ENCODE measurements at regions not wholly inside any gene's neighbourhood (a gene's known extent, or its start where the extent isn't known, plus 50 kb on each side); places are given as distances from the start of the nearest gene placed in this dataset.
"Not testable (repeated sequence)": the region's sequence is repeated elsewhere in the genome, so short reads cannot be mapped to it uniquely, and the experiment has no call there.

DNA sequence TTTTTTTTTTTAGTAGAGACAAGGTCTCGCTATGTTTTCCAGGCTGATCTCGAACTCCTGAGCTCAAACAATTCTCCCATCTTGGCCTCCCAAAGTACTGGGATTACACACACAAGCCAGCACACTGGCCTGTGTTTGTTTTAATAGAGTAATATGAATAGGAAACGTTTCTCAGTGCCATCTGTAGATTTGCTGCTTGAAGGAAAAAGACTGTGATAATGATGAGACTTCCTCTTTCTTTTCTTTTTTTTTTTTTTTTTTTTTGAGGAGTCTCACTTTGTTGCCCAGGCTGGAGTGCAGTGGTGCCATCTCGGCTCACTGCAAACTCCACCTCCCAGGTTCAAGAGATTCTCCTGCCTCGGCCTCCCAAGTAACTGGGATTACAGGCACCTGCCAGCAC is 74.7 kb upstream of the ATL2 start:
- intact Hi-C loops (cut with micrococcal nuclease): not testable (repeated sequence)

DNA sequence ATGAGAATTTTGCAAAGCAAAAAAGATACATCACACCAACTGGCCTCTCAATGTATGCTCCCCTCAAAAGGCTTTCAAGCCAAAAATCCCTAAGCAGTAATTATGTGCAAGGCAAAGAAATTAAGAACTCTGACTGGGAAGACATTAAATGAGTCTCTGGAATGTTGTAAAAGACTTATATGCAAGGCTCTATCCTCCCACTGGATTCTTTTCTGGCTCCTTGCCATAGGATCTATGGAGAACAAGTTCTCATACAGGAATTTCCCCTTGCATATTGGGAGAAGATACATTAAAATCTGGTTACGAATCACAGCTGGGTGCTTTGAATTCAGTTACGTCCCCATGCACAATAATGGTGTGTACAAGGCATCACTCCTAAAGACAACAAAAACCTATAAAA is 73.4 kb upstream of the ATL2 start:
- intact Hi-C loops (cut with micrococcal nuclease): no loop called here

DNA sequence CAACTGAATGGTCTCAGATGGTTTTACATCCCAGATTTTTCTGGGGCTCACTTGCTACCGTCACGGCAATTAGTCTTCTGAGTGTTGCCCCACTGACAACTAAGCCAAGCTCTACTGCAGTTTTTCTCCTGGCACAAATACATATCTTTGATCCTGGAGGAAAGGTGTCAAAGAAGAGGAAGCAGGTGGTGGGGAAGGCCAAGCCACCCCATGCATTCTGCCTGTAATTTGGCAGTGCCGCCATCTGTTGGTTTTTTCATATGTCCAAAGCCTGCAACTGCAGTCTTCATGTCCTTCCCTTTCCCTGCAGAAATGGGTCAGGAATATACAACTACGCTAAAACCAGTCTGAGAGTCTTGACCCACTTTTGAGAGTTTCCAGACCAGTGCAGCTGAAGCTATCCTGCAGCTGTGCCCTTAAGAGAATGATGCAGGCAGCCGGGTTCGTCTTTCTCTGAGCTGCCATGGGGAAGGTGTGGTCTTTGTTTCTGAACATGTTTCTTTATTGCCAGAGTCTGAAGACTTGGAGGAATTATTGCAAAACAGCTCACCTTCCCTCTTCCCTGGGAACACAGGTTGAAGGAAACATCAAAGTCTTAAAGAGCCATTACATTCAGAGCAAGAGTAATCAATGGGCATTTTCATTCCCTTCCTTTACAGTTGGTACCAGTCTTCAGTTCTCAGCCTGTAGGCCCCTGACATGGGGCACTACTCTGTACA is 71.8 kb upstream of the ATL2 start:
- intact Hi-C loops (cut with micrococcal nuclease): no loop called here

DNA sequence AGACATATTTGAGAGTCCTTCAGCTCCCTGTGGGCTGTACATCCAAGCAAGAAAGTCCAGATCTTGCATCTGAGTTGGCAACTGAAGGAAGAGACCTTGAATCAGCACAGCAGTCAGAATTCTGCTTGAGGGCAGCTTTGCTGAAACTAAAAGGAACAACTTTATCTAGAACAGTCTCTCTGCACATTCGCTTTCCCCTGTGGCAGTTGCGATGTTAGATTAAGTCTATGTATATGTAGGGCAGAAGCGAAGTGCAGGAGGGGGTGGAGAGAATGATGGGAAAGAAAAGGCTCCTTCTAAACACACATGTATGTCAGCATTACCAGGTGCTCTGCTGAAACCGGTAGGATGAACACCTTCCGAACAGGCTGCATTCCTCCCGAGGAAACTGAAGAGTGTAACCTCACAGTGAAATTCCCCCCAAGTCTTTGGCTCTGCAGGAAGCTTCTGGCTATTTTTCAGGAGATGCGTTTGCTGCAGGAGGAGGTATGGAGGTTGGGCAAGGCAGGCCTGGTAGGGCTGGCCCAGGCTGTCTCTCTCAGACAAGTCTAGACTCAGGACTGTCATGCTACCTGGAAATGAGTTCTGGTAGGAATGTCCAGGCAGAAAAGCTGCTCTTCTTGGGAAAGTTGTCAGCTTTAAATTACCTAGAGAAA is 70.0 kb upstream of the ATL2 start:
- intact Hi-C loops (cut with micrococcal nuclease): no loop called here

DNA sequence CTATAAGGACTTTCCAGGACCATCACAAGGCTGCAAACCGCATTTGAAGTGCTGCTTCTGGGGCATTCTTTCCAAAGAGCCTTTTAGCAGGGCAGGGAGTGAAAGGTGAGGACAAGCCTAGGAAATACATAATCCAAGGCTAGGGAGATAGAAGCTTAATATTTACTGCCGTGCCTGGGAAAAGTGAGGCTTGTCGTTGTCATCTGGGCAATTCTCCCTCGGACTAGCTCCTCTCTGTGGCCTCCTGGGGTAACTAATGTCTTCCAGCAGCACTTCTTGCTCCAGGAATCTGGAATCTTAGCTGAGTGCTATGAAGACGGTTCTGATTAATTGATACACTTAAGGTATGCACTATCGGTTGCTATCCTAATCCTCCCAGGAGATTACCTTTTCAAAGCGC is 69.3 kb upstream of the ATL2 start:
- intact Hi-C loops (cut with micrococcal nuclease): no loop called here

DNA sequence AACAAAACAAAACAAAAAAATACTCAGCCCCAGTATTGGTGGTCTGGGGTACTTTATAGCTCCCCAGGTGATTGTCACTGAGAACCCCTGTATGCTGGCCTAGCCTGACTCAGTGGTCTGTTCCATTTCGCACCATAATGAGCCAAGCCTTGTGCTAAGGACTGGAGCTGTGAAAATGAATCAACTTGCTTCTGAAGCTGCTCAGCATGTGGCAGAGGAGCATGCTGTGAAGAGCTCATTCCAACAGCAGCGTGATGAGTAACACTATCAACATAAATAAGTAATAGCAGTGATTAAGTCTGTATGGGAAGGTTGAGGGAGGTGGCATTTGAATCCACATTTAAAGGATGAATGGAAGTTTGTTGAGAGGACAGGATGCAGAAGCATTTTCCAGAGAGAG is 67.2 kb upstream of the ATL2 start:
- intact Hi-C loops (cut with micrococcal nuclease): no loop called here

DNA sequence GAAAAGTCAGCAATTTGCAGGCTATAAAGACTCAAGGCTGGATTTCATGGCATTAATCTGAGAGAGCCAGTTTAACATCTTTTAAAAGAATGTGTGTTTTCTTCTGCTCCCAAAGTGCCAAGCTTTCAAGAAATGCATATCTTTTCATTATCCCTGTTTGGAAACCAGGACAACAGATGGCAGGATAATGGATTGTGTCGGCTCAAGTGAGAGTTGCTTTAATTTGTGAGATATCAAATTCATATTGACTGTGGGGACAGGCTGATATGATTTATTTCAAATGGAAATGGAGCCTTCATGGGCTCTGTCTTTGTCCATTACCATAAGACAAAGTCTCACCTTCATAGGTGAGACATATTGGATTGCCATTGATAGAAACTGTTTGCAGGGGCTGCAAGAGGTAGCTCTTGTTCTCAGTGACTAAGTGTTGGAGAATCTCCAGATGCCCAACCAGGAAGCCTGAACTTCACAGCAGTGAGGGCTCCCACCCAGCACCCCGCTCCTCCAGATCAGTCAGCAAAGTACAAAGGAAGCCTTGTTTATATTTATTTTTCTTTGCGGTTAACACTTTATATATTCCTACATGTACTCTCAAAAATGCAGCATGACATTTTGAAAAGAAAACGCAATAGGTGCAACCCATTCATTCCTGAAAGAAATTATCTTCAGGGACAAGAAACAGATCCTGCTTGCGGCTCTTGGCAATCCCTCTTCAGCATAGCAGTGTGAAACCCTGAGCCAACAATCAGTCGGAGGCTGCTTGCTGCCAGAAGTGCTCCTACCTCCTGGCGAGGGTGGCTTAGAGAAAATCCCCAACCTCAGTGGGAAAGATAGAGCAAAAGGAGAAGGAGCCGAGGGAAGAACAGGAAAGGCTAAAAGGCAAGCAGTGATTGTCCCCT is 65.8 kb upstream of the ATL2 start:
- intact Hi-C loops (cut with micrococcal nuclease): no loop called here

DNA sequence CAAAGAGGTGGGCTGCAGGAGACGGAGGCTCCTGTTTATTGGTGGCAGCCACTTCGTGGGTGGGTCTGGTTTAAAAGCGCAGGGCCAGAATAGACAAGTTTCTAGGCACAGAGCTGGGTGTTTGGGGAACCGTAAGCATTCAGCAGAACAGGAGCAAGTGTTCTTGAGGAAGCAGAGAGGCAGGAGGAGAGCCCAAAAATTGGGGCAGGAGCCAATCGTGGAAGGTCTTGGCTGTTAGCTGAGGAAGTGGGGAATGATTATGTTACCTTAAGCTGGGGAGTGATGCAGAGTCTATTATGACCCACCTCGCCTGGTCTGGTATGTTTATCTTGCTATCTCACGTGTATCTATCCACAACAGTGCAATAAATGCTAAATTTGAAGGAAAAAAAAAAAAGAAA is 64.3 kb upstream of the ATL2 start:
- intact Hi-C loops (cut with micrococcal nuclease): no loop called here

DNA sequence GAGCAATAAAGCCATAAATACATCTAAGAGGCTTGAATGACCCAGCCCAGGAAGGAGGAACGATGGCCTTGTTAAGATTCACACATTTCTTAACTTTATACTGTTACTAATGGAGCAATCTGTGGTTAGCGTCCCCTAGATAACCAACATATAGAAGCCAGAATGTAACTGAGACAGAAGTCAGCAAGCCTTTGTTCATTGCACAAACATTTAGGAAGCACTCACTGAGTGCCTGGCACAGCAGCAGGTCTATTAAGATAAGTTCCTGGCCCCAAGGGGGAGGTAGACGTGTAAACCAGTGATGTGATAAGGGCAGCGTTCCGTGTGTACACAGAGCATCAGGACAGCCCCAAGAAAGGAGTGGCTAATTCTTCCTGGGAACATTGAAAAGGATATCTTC is 63.6 kb upstream of the ATL2 start:
- intact Hi-C loops (cut with micrococcal nuclease): no loop called here

DNA sequence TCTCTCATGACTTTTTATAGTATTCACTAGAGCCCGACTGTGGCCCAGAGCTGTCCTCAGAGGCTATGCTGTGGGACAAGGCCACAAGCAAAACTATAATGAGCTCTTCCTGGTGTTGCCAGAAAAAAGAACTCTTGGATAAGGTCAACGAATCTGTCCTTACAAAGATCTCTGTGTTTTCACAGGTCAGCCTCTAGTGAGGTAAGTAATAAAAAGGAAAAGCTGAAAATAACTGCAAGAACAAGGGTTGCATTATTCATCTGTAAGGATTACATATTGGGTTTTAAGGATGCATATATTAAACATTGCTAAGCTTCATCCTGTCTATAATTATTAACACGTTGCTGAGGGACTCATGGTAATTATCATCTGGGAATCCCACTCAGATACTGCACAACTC is 62.8 kb upstream of the ATL2 start:
- intact Hi-C loops (cut with micrococcal nuclease): no loop called here

DNA sequence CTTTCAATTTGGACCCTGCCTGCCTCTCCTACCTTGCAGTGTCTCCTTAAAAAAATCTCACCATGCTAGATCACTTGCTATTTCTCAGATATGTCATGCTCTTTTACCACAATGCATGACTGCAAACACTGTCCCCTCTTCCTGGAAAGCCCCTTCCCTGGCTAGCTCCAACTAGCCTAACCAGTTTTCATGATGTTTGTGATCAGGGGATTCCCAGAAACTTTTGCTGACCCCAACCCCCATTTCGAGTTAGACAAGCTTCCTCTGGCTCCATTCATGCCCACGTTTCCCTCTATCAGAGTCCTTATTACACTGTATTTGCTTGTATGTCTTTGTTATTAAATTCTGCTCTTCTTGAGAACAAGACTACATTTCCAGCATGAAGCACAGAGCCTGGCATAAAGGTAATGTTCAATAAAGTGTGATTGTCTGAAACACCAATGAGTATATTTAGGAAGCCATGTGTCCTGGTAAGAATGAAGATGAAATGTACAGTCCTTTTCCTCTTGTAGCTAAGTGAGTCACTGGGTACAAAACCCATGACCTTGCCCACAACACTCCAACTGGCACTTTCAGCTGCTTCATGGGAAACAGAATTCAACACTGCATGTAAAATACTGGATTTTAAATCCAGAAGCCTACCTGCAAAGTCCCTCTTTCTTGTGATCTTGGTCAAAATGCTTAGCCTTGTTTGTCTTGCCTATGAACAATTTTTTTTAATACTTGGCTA is 62.0 kb upstream of the ATL2 start:
- intact Hi-C loops (cut with micrococcal nuclease): no loop called here

DNA sequence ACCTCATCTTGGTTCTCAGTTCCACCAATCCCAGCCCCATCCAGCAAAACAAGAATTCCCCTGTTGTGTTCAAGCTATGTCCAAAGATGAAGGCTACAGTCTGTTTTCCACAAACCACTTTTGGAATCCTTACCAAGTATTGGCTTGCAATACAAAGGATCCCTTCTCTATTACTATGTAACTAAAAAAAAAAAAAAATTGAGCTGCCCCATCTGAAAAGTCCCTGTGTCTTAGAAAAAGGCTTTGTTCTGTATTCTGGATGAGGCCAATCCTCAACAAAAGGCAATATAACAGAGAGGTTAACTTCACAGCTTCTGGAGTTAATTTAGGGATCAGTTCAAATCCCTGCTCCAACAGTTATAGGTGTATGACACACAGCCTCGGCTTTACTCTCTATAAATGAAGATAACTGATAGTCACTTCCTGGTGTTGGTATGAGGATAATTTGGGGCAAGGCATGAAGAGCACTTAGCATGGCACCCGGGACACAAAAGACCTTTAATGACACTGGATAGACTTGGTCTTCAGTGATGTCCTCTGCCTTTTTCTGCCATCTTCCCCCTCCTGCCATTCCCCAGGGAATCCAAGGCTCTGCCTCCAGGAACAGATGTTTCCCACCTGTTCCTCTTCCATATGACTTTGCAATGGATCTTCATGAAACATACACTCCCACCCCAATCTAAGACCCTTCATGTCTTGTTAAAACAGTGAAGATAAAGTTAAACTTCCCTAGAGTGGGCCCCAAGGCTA is 61.2 kb upstream of the ATL2 start:
- intact Hi-C loops (cut with micrococcal nuclease): no loop called here

DNA sequence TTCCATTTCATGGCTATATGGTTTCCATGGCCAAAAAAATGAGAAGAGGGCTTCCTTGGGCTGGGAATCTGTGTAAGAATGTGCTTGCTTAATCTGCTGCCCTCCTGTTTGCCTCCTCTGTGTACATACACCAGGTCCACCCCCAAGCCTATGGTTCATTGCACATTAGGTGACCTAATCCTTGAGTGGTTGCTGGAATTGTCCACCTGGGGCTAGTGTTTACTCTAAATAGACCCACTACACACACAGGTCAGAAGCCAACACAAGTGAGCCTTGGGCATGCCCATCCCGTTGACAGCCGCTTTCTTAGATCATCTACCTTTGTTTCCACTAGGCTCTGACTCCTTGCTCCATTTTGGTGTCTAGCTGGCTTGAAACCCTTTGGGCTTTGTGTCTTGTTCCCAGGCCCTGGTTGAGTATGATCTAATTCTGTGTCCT is 59.2 kb upstream of the ATL2 start:
- intact Hi-C loops (cut with micrococcal nuclease): no loop called here

DNA sequence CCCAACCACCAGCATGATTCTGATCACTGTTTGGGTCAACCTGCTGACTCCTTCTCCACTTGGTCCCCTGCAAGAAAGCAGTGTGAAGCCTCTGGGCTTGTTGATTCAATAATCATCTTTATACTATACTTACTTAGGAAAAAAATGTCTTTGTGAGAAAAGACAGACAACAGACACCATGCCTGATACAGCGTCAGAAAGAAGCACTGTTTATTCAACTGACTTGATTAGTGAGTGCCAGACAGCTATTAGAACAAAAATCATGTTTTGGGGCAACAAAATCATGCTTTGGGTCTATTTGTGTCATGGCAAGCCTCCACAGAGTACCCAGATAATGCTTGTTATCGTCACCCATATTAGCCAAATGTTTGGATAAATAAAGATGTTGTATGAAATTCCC is 58.7 kb upstream of the ATL2 start:
- intact Hi-C loops (cut with micrococcal nuclease): no loop called here

DNA sequence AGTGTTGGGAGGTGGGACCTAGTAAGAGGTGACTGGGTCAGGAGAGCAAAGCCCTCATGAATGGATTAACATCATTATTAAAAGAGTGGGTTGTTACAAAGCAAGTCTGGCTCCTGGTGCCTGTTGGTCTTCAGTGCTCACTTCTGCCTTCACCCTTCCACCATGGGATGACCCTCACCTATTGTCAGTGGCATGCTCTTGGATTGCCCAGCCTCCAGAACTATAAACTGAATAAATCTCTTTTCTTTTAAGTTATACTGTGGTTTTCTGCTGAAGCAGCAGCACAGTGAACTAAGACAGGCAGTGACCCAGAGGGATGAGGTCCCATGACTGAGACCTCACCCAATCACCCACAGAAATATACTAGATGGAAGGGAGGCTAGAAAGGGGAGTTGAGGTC is 57.5 kb upstream of the ATL2 start:
- intact Hi-C loops (cut with micrococcal nuclease): no loop called here

DNA sequence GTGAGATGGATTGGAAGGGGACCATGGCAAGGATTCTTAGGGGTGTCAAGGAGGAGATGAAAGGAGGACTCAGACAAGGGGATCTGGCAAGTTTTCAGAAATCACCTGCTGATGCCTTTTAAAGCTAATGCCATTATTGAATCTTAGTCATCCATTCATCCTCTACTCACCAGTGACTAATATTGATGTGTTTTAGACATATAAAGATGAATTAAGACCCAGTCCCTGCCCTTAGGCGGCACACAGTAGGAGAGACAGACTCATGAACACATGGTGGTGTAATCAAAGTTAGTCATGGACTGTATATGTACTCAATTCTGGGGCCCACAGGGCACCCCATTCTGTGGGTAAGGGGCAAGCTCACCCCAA is 56.5 kb upstream of the ATL2 start:
- intact Hi-C loops (cut with micrococcal nuclease): no loop called here

DNA sequence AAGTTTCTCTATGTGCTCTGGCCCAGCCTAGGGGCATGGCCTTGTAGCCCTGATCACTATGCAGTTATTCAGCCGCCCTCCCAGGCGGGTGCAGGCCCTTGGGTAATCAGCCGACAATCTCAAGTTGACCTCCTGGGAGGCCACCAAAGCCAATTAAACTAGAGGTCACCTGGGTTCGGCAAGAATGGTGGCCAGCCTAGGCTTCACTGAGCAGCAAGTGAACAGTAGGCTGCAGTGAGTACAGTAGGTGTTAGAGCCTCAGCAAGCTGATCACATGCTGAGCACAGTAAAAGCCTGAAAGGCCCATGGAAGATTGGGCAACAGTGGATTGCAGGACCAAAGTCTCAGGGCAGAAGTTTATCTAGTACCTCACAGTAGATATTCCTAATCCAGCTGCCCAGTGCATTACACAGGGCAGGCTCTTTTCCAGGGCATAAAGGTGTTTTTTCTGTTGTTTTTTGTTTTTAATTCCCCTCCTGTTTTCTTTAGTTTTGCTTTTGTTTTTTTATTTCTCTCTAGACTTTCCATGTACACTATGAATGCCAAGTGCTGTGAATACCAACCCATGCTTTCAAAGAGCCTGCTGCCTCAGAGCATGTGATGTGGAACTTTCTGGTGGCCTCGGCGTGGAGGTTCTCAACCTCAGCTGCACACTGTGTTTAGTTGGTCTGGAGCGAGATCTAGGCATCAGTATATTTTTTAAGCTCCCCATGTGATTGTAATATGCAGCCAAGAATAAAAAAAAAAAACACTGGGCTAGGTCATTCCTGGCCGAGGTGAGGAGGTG is 55.9 kb upstream of the ATL2 start:
- intact Hi-C loops (cut with micrococcal nuclease): no loop called here

DNA sequence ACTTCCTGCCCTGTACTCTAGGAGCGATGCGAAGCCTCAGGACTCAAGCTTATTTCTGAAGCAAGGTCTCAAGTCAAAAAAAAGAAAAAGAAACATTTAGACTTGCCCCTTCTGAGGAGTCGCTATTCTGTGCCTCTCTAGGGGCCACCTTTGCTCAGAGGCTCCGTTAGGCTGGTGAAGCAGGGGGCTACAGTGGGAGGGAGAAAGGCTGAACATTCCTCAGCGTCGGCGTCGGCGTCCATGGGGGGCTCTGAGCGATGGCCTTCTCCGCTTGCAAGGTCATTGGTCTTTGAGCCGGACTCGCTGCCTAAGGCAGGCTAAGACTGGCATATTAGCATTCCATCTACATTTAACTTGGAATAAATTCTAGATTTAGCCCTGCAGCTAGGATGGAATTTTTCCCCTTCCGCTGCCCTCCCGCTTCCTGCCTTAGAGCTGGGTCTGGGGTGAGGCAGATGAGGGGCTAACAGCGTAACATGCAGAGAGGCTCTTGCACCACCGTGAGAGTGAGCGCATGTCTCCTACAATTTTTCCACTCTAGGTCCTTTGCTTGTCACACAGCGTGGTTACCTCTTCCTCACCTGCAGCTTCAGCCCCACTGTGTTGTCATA is 53.6 kb upstream of the ATL2 start:
- intact Hi-C loops (cut with micrococcal nuclease): no loop called here

DNA sequence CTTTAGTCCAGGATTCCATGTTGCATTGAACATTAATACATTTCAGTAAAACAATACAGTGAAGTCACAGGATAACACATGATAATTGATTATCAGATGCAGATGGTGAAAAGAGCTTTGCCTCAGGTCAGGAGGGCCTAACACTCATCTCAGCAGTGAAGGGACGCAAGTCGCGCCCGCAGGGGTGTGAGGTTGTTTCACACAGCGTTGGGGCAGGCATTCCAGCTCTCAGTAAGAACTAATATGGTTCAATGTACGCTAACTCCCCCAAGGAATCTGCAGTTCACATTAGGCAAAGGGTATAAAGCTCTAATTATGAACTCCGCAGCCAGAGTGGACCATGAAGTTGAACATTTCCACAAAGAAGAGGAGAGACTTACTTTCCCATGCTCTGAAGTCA is 53.1 kb upstream of the ATL2 start:
- intact Hi-C loops (cut with micrococcal nuclease): no loop called here

DNA sequence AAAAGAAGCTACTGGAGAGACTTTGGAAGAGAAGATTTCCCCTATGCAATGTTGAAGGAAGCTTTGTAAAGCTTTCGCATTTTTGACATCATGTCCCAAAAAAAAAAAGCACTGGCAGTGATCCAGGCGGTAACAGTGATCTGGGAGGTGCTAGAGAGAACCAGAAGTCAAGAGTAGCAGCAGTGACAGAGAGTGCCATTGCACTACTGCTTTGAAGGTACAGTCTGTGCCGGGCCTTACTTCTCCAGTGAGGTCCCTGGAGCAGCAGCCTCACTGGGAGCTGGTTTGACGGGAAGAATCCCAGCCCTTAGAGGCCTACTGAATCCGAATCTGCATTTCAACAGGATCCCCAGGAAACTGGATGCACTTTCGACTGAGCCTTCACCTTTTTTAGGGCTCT is 50.9 kb upstream of the ATL2 start:
- intact Hi-C loops (cut with micrococcal nuclease): no loop called here
